Mucosa of rectum (tissue), 2 donors: ENCODE measurements at regions not wholly inside any gene's neighbourhood (a gene's known extent, or its start where the extent isn't known, plus 50 kb on each side); places are given as distances from the start of the nearest gene placed in this dataset.

ENCODE experiments used
- H3K27ac ChIP-seq, 2 donors: one replicate each; pipeline ENCODE4 v1.7.0; 2013; ENCODE audit warnings: inconsistent platforms in 2 of 2, low read depth in 2 of 2, low read length in 2 of 2
- H3K27me3 ChIP-seq, 2 donors: one replicate each; pipeline ENCODE4 v1.7.0; 2013; ENCODE audit warnings: low read length in 2 of 2; ENCODE audit not compliant: control insufficient read depth in 2 of 2, insufficient read depth in 2 of 2
- H3K36me3 ChIP-seq, 2 donors: one replicate each; pipeline ENCODE4 v1.7.0; 2013; ENCODE audit warnings: low read length in 2 of 2; ENCODE audit not compliant: control insufficient read depth in 2 of 2, insufficient read depth in 2 of 2
- H3K4me1 ChIP-seq, 2 donors: one replicate each; pipeline ENCODE4 v1.7.0; 2013; ENCODE audit warnings: low read length in 2 of 2, mild to moderate bottlenecking in 1 of 2; ENCODE audit not compliant: control insufficient read depth in 2 of 2, insufficient read depth in 2 of 2
- H3K4me3 ChIP-seq, 2 donors: one replicate each; pipeline ENCODE4 v1.7.0; 2013; ENCODE audit warnings: low read length in 2 of 2
- H3K9ac ChIP-seq, 2 donors: one replicate each; pipeline ENCODE4 v1.7.0; 2013; ENCODE audit warnings: low read length in 2 of 2, low read depth in 1 of 2, mild to moderate bottlenecking in 1 of 2
- H3K9me3 ChIP-seq, 2 donors: one replicate each; pipeline ENCODE4 v1.7.0; 2013; ENCODE audit warnings: low read length in 2 of 2; ENCODE audit not compliant: control insufficient read depth in 2 of 2
- donor health status: healthy.
- donor health status: Normal muscosa, but diverticular disease.

GRCh38 chr6:104559435-104560202 lies 300.1 kb downstream of the HACE1 start:
- H3K36me3 ChIP-seq = no peaks in the 10 kb centered on the region
- H3K9me3 ChIP-seq = no peaks in the 10 kb centered on the region
- H3K27ac ChIP-seq = no peak overlapping the region
- H3K4me1 ChIP-seq = no peaks in the 10 kb centered on the region
- no peak overlapping the region for H3K9ac ChIP-seq
- no peak overlapping the region for H3K4me3 ChIP-seq
- H3K27me3 ChIP-seq = no peaks in the 10 kb centered on the region

- no peaks in the 10 kb centered on the region for H3K27me3 ChIP-seq
- no peaks in the 10 kb centered on the region for H3K36me3 ChIP-seq
- H3K4me3 ChIP-seq = no peak overlapping the region
- H3K27ac ChIP-seq = no peak overlapping the region
- H3K4me1 ChIP-seq = no peaks in the 10 kb centered on the region
- H3K9ac ChIP-seq = no peak overlapping the region
- no peaks in the 10 kb centered on the region for H3K9me3 ChIP-seq
Measured at GRCh38 chr6:104558746-104559145, 301.0 kb downstream of the HACE1 start.

- H3K9ac ChIP-seq = no peak overlapping the region
- no peak overlapping the region for H3K27ac ChIP-seq
- H3K27me3 ChIP-seq = no peaks in the 10 kb centered on the region
- H3K4me1 ChIP-seq = no peaks in the 10 kb centered on the region
- no peaks in the 10 kb centered on the region for H3K9me3 ChIP-seq
- H3K36me3 ChIP-seq = no peaks in the 10 kb centered on the region
- no peak overlapping the region for H3K4me3 ChIP-seq
Measured at GRCh38 chr6:104548297-104548696, 311.4 kb downstream of the HACE1 start.

GRCh38 chr6:104541411-104541810 lies 318.3 kb downstream of the HACE1 start:
- no peaks in the 10 kb centered on the region for H3K27me3 ChIP-seq
- H3K27ac ChIP-seq = no peak overlapping the region
- H3K9me3 ChIP-seq = no peaks in the 10 kb centered on the region
- no peaks in the 10 kb centered on the region for H3K36me3 ChIP-seq
- H3K4me3 ChIP-seq = no peak overlapping the region
- no peaks in the 10 kb centered on the region for H3K4me1 ChIP-seq
- H3K9ac ChIP-seq = no peak overlapping the region

GRCh38 chr6:104540743-104541142 lies 319.0 kb downstream of the HACE1 start:
- Histone ChIP-seq H3K27ac (no peak overlapping the region), H3K4me1 (no peaks in the 10 kb centered on the region), H3K4me3 (no peak overlapping the region), H3K9ac (no peak overlapping the region), H3K9me3 (no peaks in the 10 kb centered on the region), H3K36me3 (no peaks in the 10 kb centered on the region), H3K27me3 (no peaks in the 10 kb centered on the region)

- Histone ChIP-seq H3K4me1 (no peaks in the 10 kb centered on the region), H3K4me3 (no peak overlapping the region), H3K36me3 (no peaks in the 10 kb centered on the region), H3K9ac (no peak overlapping the region), H3K27ac (no peak overlapping the region), H3K27me3 (no peaks in the 10 kb centered on the region), H3K9me3 (no peaks in the 10 kb centered on the region)
Measured at GRCh38 chr6:104539173-104539572, 320.5 kb downstream of the HACE1 start.

GRCh38 chr6:104537872-104538271 lies 321.8 kb downstream of the HACE1 start:
- Histone ChIP-seq H3K9me3 (no peaks in the 10 kb centered on the region), H3K4me1 (no peaks in the 10 kb centered on the region), H3K4me3 (no peak overlapping the region), H3K9ac (no peak overlapping the region), H3K36me3 (no peaks in the 10 kb centered on the region), H3K27ac (no peak overlapping the region), H3K27me3 (no peaks in the 10 kb centered on the region)

- H3K9me3 ChIP-seq = no peaks in the 10 kb centered on the region
- H3K27me3 ChIP-seq = no peaks in the 10 kb centered on the region
- H3K9ac ChIP-seq = no peak overlapping the region
- H3K4me3 ChIP-seq = no peak overlapping the region
- H3K36me3 ChIP-seq = no peaks in the 10 kb centered on the region
- no peak overlapping the region for H3K27ac ChIP-seq
- no peaks in the 10 kb centered on the region for H3K4me1 ChIP-seq
Measured at GRCh38 chr6:104537180-104537579, 322.5 kb downstream of the HACE1 start.

- H3K27ac ChIP-seq = no peak overlapping the region
- H3K4me1 ChIP-seq = no peaks in the 10 kb centered on the region
- no peaks in the 10 kb centered on the region for H3K36me3 ChIP-seq
- H3K27me3 ChIP-seq = no peaks in the 10 kb centered on the region
- H3K9ac ChIP-seq = no peak overlapping the region
- no peaks in the 10 kb centered on the region for H3K9me3 ChIP-seq
- H3K4me3 ChIP-seq = no peak overlapping the region
Measured at GRCh38 chr6:104532462-104532861, 327.3 kb downstream of the HACE1 start.

GRCh38 chr6:104531646-104532045 lies 328.1 kb downstream of the HACE1 start:
- H3K9ac ChIP-seq = no peak overlapping the region
- H3K9me3 ChIP-seq = no peaks in the 10 kb centered on the region
- H3K27me3 ChIP-seq = no peaks in the 10 kb centered on the region
- no peaks in the 10 kb centered on the region for H3K4me1 ChIP-seq
- no peaks in the 10 kb centered on the region for H3K36me3 ChIP-seq
- no peak overlapping the region for H3K4me3 ChIP-seq
- no peak overlapping the region for H3K27ac ChIP-seq
